Inferior parietal cortex (tissue), 1 donor: ENCODE measurements at regions not wholly inside any gene's neighbourhood (a gene's known extent, or its start where the extent isn't known, plus 50 kb on each side); places are given as distances from the start of the nearest gene placed in this dataset.

ENCODE experiments used
- DNase-seq: peaks from one replicate; pipeline ENCODE4 v3.0.0-alpha.2; 2016; ENCODE audit errors: extremely low spot score

GRCh38 chr7:35501681-35502080 lies 193.3 kb downstream of the HERPUD2 start:
- no peak for DNase-seq

- DNase-seq: no peak
Measured at GRCh38 chr7:35499226-35499625, 195.7 kb downstream of the HERPUD2 start.

GRCh38 chr7:35498416-35498815 lies 196.5 kb downstream of the HERPUD2 start:
- no peak for DNase-seq

GRCh38 chr7:35495844-35496243 lies 199.1 kb downstream of the HERPUD2 start:
- no peak for DNase-seq

- DNase-seq: no peak
Measured at GRCh38 chr7:35495377-35495776, 199.6 kb downstream of the HERPUD2 start.

GRCh38 chr7:35494407-35494806 lies 200.5 kb downstream of the HERPUD2 start:
- DNase-seq: no peak

- DNase-seq: no peak
Measured at GRCh38 chr7:35492451-35493175, 202.3 kb downstream of the HERPUD2 start.

- DNase-seq: no peak
Measured at GRCh38 chr7:35491233-35491632, 203.7 kb downstream of the HERPUD2 start.

GRCh38 chr7:35487841-35488240 lies 207.1 kb downstream of the HERPUD2 start:
- no peak for DNase-seq

- DNase-seq: no peak
Measured at GRCh38 chr7:35487402-35487801, 207.5 kb downstream of the HERPUD2 start.

- no peak for DNase-seq
Measured at GRCh38 chr7:35485436-35485835, 209.5 kb downstream of the HERPUD2 start.

- DNase-seq: no peak
Measured at GRCh38 chr7:35483568-35483967, 211.4 kb downstream of the HERPUD2 start.

GRCh38 chr7:35482231-35482630 lies 212.7 kb downstream of the HERPUD2 start:
- no peak for DNase-seq

GRCh38 chr7:35480806-35481205 lies 214.1 kb downstream of the HERPUD2 start:
- DNase-seq: no peak

GRCh38 chr7:35477609-35478008 lies 217.3 kb downstream of the HERPUD2 start:
- DNase-seq: no peak

GRCh38 chr7:35474100-35474499 lies 220.2 kb upstream of the TBX20 start:
- DNase-seq: no peak

- no peak for DNase-seq
Measured at GRCh38 chr7:35468606-35469005, 214.7 kb upstream of the TBX20 start.

- no peak for DNase-seq
Measured at GRCh38 chr7:35467456-35467978, 213.6 kb upstream of the TBX20 start.

GRCh38 chr7:35465791-35466336 lies 212.0 kb upstream of the TBX20 start:
- DNase-seq: no peak

GRCh38 chr7:35463751-35464150 lies 209.9 kb upstream of the TBX20 start:
- DNase-seq: no peak

- DNase-seq: no peak
Measured at GRCh38 chr7:35463176-35463700, 209.3 kb upstream of the TBX20 start.

- no peak for DNase-seq
Measured at GRCh38 chr7:35454575-35455385, 200.9 kb upstream of the TBX20 start.
